Spleen (tissue), 11 donors: ENCODE measurements at regions not wholly inside any gene's neighbourhood (a gene's known extent, or its start where the extent isn't known, plus 50 kb on each side); places are given as distances from the start of the nearest gene placed in this dataset.

Experiments used
- DNase-seq: peaks from one replicate; pipeline ENCODE4 v3.0.0-alpha.2; 2020
- H3K27ac ChIP-seq, 8 donors: fragments of 200-600 bp; sonication (generic) in 7 of 8; 1 replicate in 4 of 8; 2 replicates in 4 of 8; pipeline versions ENCODE4 v1.5.0 to v1.8.0; 2016 to 2021; ENCODE audit warnings: inconsistent platforms in 4 of 8, mild to moderate bottlenecking in 4 of 8, moderate library complexity in 1 of 8
- H3K27me3 ChIP-seq, 7 donors: fragments of 200-600 bp; sonication (generic) in 6 of 7; replicated peaks in 1 of 7; 1 replicate in 4 of 7; 2 replicates in 3 of 7; pipeline versions ENCODE4 v1.5.0 to v1.8.0; 2016 to 2021; ENCODE audit warnings: inconsistent platforms in 3 of 7, mild to moderate bottlenecking in 1 of 7
- H3K36me3 ChIP-seq, 6 donors: fragments of 200-600 bp; sonication (generic) in 5 of 6; 1 replicate in 4 of 6; 2 replicates in 2 of 6; pipeline versions ENCODE4 v1.5.0 to v1.8.0; 2016 to 2021; ENCODE audit warnings: inconsistent platforms in 2 of 6
- H3K4me1 ChIP-seq, 6 donors: fragments of 200-600 bp; sonication (generic) in 5 of 6; 1 replicate in 3 of 6; 2 replicates in 3 of 6; pipeline versions ENCODE4 v1.5.0 to v1.8.0; 2016 to 2021; ENCODE audit warnings: inconsistent platforms in 3 of 6
- H3K4me3 ChIP-seq, 8 donors: fragments of 200-600 bp; sonication (generic) in 7 of 8; 1 replicate in 4 of 8; 2 replicates in 4 of 8; pipeline versions ENCODE4 v1.5.0 to v1.8.0; 2016 to 2021; ENCODE audit warnings: inconsistent platforms in 4 of 8, mild to moderate bottlenecking in 4 of 8, moderate library complexity in 2 of 8
- H3K9me3 ChIP-seq, 8 donors: fragments of 200-600 bp; sonication (generic) in 7 of 8; 1 replicate in 4 of 8; 2 replicates in 4 of 8; pipeline versions ENCODE4 v1.5.0 to v1.8.0; 2016 to 2021; ENCODE audit warnings: inconsistent platforms in 4 of 8
- CTCF ChIP-seq, 11 experiments: fragments of 200-600 bp in 7 of 11; fragments of 450-650 bp in 4 of 11; sonication (generic) in 4 of 11; IDR thresholded peaks in 8 of 11; conservative IDR thresholded peaks in 3 of 11; 1 replicate in 7 of 11; 2 replicates in 4 of 11; pipeline versions ENCODE4 v1.4.0 to v1.8.0; 2016 to 2021; ENCODE audit warnings: antibody characterized with exemption in 11 of 11, inconsistent platforms in 4 of 11, mild to moderate bottlenecking in 1 of 11
- POLR2A ChIP-seq, 3 donors: fragments of 450-650 bp; IDR thresholded peaks; one replicate each; pipeline ENCODE4 v1.5.1; 2017; ENCODE audit warnings: antibody characterized with exemption in 3 of 3, mild to moderate bottlenecking in 1 of 3
- POLR2AphosphoS5 ChIP-seq, 3 donors: sonication (generic); formaldehyde crosslinking; IDR thresholded peaks; one replicate each; pipeline ENCODE4 v1.5.1; 2017; ENCODE audit warnings: antibody characterized with exemption in 3 of 3
- WGBS, 5 donors: extraction: QIAGEN DNeasy Blood & Tissue Kit in 3 of 5; methylation state at CpG; one replicate each; pipeline versions ENCODE4 v1.1.5 to v1.1.7; 2013 to 2018; 5-methylcytosine and 5-hydroxymethylcytosine counted together
- intact Hi-C: fragments of 100-400 bp; cut with DNase I; formaldehyde crosslinking; loops from one replicate; pipeline ENCODE4 v1.15.0; 2023; ENCODE audit warnings: low total_unique reads
- donor health status: healthy with polysubstance abuse.
- donor health status: DM: no; HTN: no; CAD: no; lungs with moderate emphysema.
- donor health status: DM: no; HTN: no; CAD: no.
- donor health status: Bipolar disorder and iron deficiency.
- donor health status: healthy.
- donor health status: DM: no; HTN: no; CAD: no.
- donor health status: DM: yes; HTN: yes; CAD: no.

GRCh38 chr5:4665911-4666310 lies 474.2 kb upstream of the ADAMTS16 start:
- 78 to 85% (median 82%) methylated on average over 2 of the region's 2 CpGs for WGBS, 5 donors
- H3K36me3 ChIP-seq = no peaks in the 10 kb centered on the region
- DNase-seq = no peak
- H3K4me1 ChIP-seq = no peaks in the 10 kb centered on the region
- intact Hi-C loops = no loop called here
- peaks cover 0 to 11% (median 0%) of the 10 kb centered on the region in 8 donors for H3K9me3 ChIP-seq
- H3K27me3 ChIP-seq = no peaks in the 10 kb centered on the region
- no peak overlapping the region for H3K4me3 ChIP-seq
- TF ChIP-seq CTCF (IDR thresholded peaks at IDR 0.05 in 8 of 11, conservative IDR thresholded peaks at IDR 0.05 in 3 of 11) (no peak), POLR2AphosphoS5 (IDR thresholded peaks at IDR 0.05) (no peak), POLR2A (IDR thresholded peaks at IDR 0.05) (no peak)
- H3K27ac ChIP-seq = no peak overlapping the region

- Histone ChIP-seq H3K9me3 (peaks cover 0 to 16% (median 0%) of the 10 kb centered on the region in 8 donors), H3K27me3 (no peaks in the 10 kb centered on the region), H3K27ac (no peak overlapping the region), H3K36me3 (no peaks in the 10 kb centered on the region), H3K4me1 (no peaks in the 10 kb centered on the region), H3K4me3 (no peak overlapping the region)
- WGBS, 5 donors = 62 to 77% (median 71%) methylated on average over 1 of the region's 1 CpG
- DNase-seq = no peak
- TF ChIP-seq CTCF (IDR thresholded peaks at IDR 0.05 in 8 of 11, conservative IDR thresholded peaks at IDR 0.05 in 3 of 11) (no peak), POLR2A (IDR thresholded peaks at IDR 0.05) (no peak), POLR2AphosphoS5 (IDR thresholded peaks at IDR 0.05) (no peak)
- intact Hi-C loops = no loop called here
Measured at GRCh38 chr5:4674166-4674565, 466.0 kb upstream of the ADAMTS16 start.

GRCh38 chr5:4676934-4677333 lies 463.2 kb upstream of the ADAMTS16 start:
- no peaks in the 10 kb centered on the region for H3K27me3 ChIP-seq
- 79 to 93% (median 89%) methylated on average over 4 of the region's 4 CpGs for WGBS, 5 donors

GRCh38 chr5:4684946-4685345 lies 455.2 kb upstream of the ADAMTS16 start:
- Histone ChIP-seq H3K4me1 (no peaks in the 10 kb centered on the region), H3K27ac (no peak overlapping the region), H3K27me3 (no peaks in the 10 kb centered on the region), H3K4me3 (no peak overlapping the region), H3K9me3 (peaks cover 0 to 39% (median 27%) of the 10 kb centered on the region in 8 donors), H3K36me3 (no peaks in the 10 kb centered on the region)
- intact Hi-C loops = no loop called here
- no peak for DNase-seq
- no peak for TF ChIP-seq POLR2AphosphoS5 (IDR thresholded peaks at IDR 0.05)
- no peak for TF ChIP-seq CTCF (IDR thresholded peaks at IDR 0.05 in 8 of 11, conservative IDR thresholded peaks at IDR 0.05 in 3 of 11)
- TF ChIP-seq POLR2A (IDR thresholded peaks at IDR 0.05) = no peak

More at GRCh38 chr5:4676934-4677333, 463.2 kb upstream of the ADAMTS16 start:
- no peak for DNase-seq
- no peaks in the 10 kb centered on the region for H3K36me3 ChIP-seq
- no peak overlapping the region for H3K27ac ChIP-seq
- intact Hi-C loops = no loop called here
- peaks cover 0 to 17% (median 7%) of the 10 kb centered on the region in 8 donors for H3K9me3 ChIP-seq
- TF ChIP-seq POLR2AphosphoS5 (IDR thresholded peaks at IDR 0.05) = no peak
- no peak for TF ChIP-seq POLR2A (IDR thresholded peaks at IDR 0.05)
- TF ChIP-seq CTCF (IDR thresholded peaks at IDR 0.05 in 8 of 11, conservative IDR thresholded peaks at IDR 0.05 in 3 of 11) = no peak
- no peak overlapping the region for H3K4me3 ChIP-seq
- H3K4me1 ChIP-seq = no peaks in the 10 kb centered on the region
